ENCODE measurements at regions not wholly inside any gene's neighbourhood (a gene's known extent, or its start where the extent isn't known, plus 50 kb on each side); places are given as distances from the start of the nearest gene placed in this dataset.
"Not testable (repeated sequence)": the region's sequence is repeated elsewhere in the genome, so short reads cannot be mapped to it uniquely, and the experiment has no call there.

DNA sequence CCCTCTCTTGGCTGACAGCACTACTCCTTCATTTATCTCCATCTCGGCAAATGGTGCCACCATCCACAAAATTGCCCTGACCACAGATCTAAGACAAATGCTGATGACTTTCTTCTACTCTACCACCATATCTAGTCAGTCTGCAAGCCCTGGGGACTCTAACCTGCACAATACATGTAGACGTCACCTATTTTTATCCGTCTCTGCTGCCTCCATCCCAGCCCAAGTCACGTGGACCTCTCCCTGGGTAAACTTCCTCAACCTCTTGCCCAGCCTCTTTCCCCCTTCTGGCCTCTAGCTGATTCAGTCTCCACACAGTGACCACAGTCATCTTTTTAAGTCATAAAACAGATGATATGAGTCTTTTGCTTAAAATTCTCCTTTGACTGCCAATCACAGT lies 1203.0 kb downstream of the AACS start:
- Mint-ChIP-seq H3K27me3 (ENCODE audit: unreplicated experiment) (no peaks in the 10 kb centered on the region), H3K27ac (ENCODE audit: unreplicated experiment) (no peak overlapping the region), H3K4me1 (ENCODE audit: unreplicated experiment) (no peaks in the 10 kb centered on the region), H3K4me3 (ENCODE audit: unreplicated experiment) (no peak overlapping the region), H3K9me3 (ENCODE audit: unreplicated experiment) (peaks cover 65% of the 10 kb centered on the region), H3K36me3 (ENCODE audit: unreplicated experiment) (no peaks in the 10 kb centered on the region)
- TF ChIP-seq, protein P1, sequence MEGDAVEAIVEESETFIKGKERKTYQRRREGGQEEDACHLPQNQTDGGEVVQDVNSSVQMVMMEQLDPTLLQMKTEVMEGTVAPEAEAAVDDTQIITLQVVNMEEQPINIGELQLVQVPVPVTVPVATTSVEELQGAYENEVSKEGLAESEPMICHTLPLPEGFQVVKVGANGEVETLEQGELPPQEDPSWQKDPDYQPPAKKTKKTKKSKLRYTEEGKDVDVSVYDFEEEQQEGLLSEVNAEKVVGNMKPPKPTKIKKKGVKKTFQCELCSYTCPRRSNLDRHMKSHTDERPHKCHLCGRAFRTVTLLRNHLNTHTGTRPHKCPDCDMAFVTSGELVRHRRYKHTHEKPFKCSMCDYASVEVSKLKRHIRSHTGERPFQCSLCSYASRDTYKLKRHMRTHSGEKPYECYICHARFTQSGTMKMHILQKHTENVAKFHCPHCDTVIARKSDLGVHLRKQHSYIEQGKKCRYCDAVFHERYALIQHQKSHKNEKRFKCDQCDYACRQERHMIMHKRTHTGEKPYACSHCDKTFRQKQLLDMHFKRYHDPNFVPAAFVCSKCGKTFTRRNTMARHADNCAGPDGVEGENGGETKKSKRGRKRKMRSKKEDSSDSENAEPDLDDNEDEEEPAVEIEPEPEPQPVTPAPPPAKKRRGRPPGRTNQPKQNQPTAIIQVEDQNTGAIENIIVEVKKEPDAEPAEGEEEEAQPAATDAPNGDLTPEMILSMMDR (IDR thresholded peaks at IDR 0.05): no peak
- DNase-seq (ENCODE audit: extremely low spot score, unreplicated experiment): no peak

DNA sequence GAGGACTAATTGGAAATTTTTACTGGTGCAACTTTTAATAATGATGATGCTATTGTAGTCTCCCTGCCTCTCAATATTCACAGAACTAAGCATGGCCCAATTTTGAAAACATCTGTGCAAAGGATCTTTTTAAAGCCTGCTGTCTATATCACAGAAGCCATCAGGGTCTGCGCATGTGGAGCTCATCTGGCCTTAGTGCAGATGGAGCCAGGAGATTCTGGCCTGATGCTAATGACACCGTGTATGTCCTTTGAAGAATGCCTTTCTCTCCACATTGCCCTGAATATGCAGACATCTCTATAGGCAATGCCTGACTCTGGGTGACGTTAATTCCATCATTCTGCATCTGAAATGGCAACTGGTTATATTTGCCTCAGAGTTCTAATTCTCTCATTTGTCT lies 1205.9 kb downstream of the AACS start:
- Mint-ChIP-seq H3K27me3 (ENCODE audit: unreplicated experiment) (no peaks in the 10 kb centered on the region), H3K27ac (ENCODE audit: unreplicated experiment) (no peak overlapping the region), H3K4me1 (ENCODE audit: unreplicated experiment) (no peaks in the 10 kb centered on the region), H3K4me3 (ENCODE audit: unreplicated experiment) (no peak overlapping the region), H3K36me3 (ENCODE audit: unreplicated experiment) (no peaks in the 10 kb centered on the region), H3K9me3 (ENCODE audit: unreplicated experiment) (peaks cover 84% of the 10 kb centered on the region)
- DNase-seq (ENCODE audit: extremely low spot score, unreplicated experiment): no peak
- TF ChIP-seq, protein P1 (IDR thresholded peaks at IDR 0.05): no peak

DNA sequence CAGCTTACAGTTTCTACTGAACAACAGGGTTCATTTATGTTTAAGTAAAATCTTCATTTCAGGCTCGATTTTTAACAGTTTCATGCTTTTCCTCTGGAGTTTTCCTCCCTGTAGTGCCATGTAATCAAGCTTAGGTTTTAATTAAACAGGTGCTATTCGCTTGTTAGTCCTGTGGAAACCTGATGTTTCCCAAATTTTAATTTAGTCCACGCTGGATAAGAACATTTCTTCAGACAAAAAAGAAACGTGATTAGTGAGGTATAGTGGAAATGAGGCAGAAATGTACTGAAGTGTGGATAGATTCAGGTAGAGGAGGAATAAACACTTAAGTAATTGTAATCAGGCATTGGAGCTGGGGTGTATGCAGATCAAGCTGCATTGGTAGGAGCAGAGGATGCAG lies 1217.5 kb downstream of the AACS start:
- no peak overlapping the region for H3K27ac Mint-ChIP-seq (ENCODE audit: unreplicated experiment)
- no peak overlapping the region for H3K4me3 Mint-ChIP-seq (ENCODE audit: unreplicated experiment)
- H3K27me3 Mint-ChIP-seq (ENCODE audit: unreplicated experiment): no peaks in the 10 kb centered on the region
- no peak for DNase-seq (ENCODE audit: extremely low spot score, unreplicated experiment)
- no peaks in the 10 kb centered on the region for H3K4me1 Mint-ChIP-seq (ENCODE audit: unreplicated experiment)
- TF ChIP-seq, protein P1 (IDR thresholded peaks at IDR 0.05): no peak
- no peaks in the 10 kb centered on the region for H3K36me3 Mint-ChIP-seq (ENCODE audit: unreplicated experiment)
- H3K9me3 Mint-ChIP-seq (ENCODE audit: unreplicated experiment): peaks cover 58% of the 10 kb centered on the region

DNA sequence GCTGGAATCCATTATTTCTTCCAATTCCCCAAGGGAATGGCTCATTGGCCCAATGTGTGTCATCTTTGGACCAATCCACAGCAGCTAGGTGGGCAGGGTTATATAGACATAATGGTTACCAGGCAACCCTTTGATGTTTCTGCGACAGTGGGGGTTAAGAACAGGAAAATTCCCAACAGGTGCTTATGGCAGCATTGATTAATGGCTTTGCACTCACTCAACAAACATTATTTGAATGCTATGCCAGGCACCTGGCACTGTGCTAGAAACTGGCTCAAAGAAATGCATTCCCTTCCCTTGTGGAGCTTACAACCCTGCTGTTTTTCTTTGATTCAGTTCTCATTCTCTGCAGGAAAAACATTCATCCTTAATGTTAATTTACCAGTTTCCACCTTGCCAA lies 1221.0 kb downstream of the AACS start:
- Mint-ChIP-seq H3K4me1 (ENCODE audit: unreplicated experiment) (no peaks in the 10 kb centered on the region), H3K36me3 (ENCODE audit: unreplicated experiment) (no peaks in the 10 kb centered on the region), H3K9me3 (ENCODE audit: unreplicated experiment) (peaks cover 55% of the 10 kb centered on the region), H3K4me3 (ENCODE audit: unreplicated experiment) (no peak overlapping the region), H3K27ac (ENCODE audit: unreplicated experiment) (no peak overlapping the region), H3K27me3 (ENCODE audit: unreplicated experiment) (no peaks in the 10 kb centered on the region)
- TF ChIP-seq, protein P1 (IDR thresholded peaks at IDR 0.05): no peak
- no peak for DNase-seq (ENCODE audit: extremely low spot score, unreplicated experiment)

DNA sequence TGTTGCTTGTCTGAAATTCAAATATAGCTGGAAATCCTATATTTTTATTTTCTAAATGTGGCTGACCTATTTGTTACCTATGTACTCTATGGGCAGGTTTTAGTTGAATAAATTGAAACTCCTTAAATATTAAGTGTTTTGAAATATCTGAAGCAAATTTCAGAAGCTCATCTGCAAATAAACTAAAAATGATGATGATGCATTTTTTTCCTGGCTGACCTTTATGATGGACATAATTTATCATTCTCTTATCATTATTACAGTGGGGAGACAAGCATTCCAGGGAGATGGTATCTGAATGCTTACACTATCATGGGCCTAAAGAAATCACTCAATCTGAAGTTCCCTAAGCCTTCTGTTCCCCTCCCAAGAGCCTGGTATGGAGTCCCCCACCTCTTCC lies 1225.2 kb downstream of the AACS start:
- H3K4me3 Mint-ChIP-seq (ENCODE audit: unreplicated experiment): no peak overlapping the region
- no peaks in the 10 kb centered on the region for H3K27me3 Mint-ChIP-seq (ENCODE audit: unreplicated experiment)
- TF ChIP-seq, protein P1 (IDR thresholded peaks at IDR 0.05): no peak
- peaks cover 62% of the 10 kb centered on the region for H3K9me3 Mint-ChIP-seq (ENCODE audit: unreplicated experiment)
- no peaks in the 10 kb centered on the region for H3K4me1 Mint-ChIP-seq (ENCODE audit: unreplicated experiment)
- no peak overlapping the region for H3K27ac Mint-ChIP-seq (ENCODE audit: unreplicated experiment)
- DNase-seq (ENCODE audit: extremely low spot score, unreplicated experiment): no peak
- H3K36me3 Mint-ChIP-seq (ENCODE audit: unreplicated experiment): no peaks in the 10 kb centered on the region

DNA sequence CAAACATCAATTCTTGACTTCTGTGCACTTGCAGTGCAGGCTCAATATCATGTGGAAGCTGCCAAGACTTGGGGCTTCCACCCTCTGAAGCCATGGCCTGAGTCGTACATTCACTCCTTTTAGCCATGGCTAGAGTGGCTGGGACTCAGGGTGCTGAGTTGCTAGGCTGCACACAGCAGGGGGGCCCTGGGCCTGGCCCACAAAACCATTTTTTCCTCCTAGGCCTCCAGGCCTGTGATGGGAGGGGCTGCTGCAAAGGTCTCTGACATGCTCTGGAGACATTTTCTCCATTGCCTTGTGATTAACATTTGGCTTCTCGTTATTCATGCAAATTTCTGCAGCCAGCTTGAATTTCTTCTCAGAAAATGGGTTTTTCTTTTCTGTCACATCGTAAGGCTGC lies 1226.8 kb downstream of the AACS start:
- H3K36me3 Mint-ChIP-seq (ENCODE audit: unreplicated experiment); H3K27ac Mint-ChIP-seq (ENCODE audit: unreplicated experiment); H3K4me1 Mint-ChIP-seq (ENCODE audit: unreplicated experiment); DNase-seq (ENCODE audit: extremely low spot score, unreplicated experiment); H3K4me3 Mint-ChIP-seq (ENCODE audit: unreplicated experiment); H3K27me3 Mint-ChIP-seq (ENCODE audit: unreplicated experiment): not testable (repeated sequence)
- peaks cover 64% of the 10 kb centered on the region for H3K9me3 Mint-ChIP-seq (ENCODE audit: unreplicated experiment)

Data from osteocyte (in vitro differentiated cells).